DOHH2 (cell line): ENCODE measurements at regions not wholly inside any gene's neighbourhood (a gene's known extent, or its start where the extent isn't known, plus 50 kb on each side); places are given as distances from the start of the nearest gene placed in this dataset.

Source experiments
- CTCF ChIP-seq: fragments of 200-600 bp; sonication (generic); IDR thresholded peaks from one replicate; pipeline ENCODE4 v1.5.1; 2014; ENCODE audit warnings: antibody characterized with exemption, mild to moderate bottlenecking, low read depth, low read length; ENCODE audit not compliant: poor library complexity, severe bottlenecking
- EZH2phosphoT487 ChIP-seq: fragments of 200-600 bp; sonication (generic); IDR thresholded peaks from 2 replicates; pipeline ENCODE4 v1.6.1; 2017; ENCODE audit warnings: borderline replicate concordance, mild to moderate bottlenecking, antibody characterized with exemption, low read length, moderate library complexity, mixed read lengths

GRCh38 chr6:12473494-12473893 lies 183.3 kb downstream of the EDN1 start:
- TF ChIP-seq CTCF (no peak), EZH2phosphoT487 (no peak)
